A549 (cell line): ENCODE measurements at regions not wholly inside any gene's neighbourhood (a gene's known extent, or its start where the extent isn't known, plus 50 kb on each side); places are given as distances from the start of the nearest gene placed in this dataset.

Experiments
- ATAC-seq, 2 experiments: fragments of 200-7000 bp in 1 of 2; fragments of >200 bp in 1 of 2; cut with Nextera tagmentation in 1 of 2; cut with Tn5 transposase in 1 of 2; 3 replicates each; pipeline versions ENCODE4 v1.8.0 to v1.9.1; 2018 to 2020; ENCODE audit warnings: mild to moderate bottlenecking in 1 of 2, moderate library complexity in 1 of 2
- CTCF ChIA-PET: fragments of 300-600 bp; sonication (Branson Sonifier 250); formaldehyde crosslinking; extraction: SDS; loops from one replicate; lab custom pipeline; 2021; ENCODE audit warnings: antibody characterized with exemption, inconsistent platforms; lab: Yijun Ruan, JAX
- POLR2A ChIA-PET: fragments of 350-600 bp; formaldehyde crosslinking; extraction: SDS; loops from one replicate; lab custom pipeline; 2021; ENCODE audit warnings: antibody characterized with exemption, inconsistent platforms; lab: Yijun Ruan, JAX
- DNase-seq, 2 experiments: peaks; one replicate each; pipeline versions ENCODE4 v3.0.0 to v3.0.0-alpha.2; 2011 to 2016; ENCODE audit warnings: low read depth in 1 of 2, low spot score in 1 of 2
- FAIRE-seq: peaks from 2 replicates; lab custom pipeline; 2011; peaks lifted over from hg19 to GRCh38; lab: Jason Lieb, UNC
- H3K27ac ChIP-seq, 2 experiments: fragments of >200 bp; sonication (Bioruptor Twin); formaldehyde crosslinking; 3 replicates each; pipeline ENCODE4 v1.5.1; 2016 to 2017
- H3K4me1 ChIP-seq: fragments of >200 bp; sonication (Bioruptor Twin); formaldehyde crosslinking; 3 replicates; pipeline ENCODE4 v1.6.1; 2016
- H3K4me2 ChIP-seq: fragments of >200 bp; sonication (Bioruptor Twin); formaldehyde crosslinking; 3 replicates; pipeline ENCODE4 v1.6.1; 2016
- H3K4me3 ChIP-seq: fragments of >200 bp; sonication (Bioruptor Twin); formaldehyde crosslinking; 3 replicates; pipeline ENCODE4 v1.5.1; 2016
- H3K9me3 ChIP-seq: fragments of >200 bp; sonication (Bioruptor Twin); formaldehyde crosslinking; 3 replicates; pipeline ENCODE4 v1.6.1; 2016
- BCL3 ChIP-seq: fragments of >200 bp; sonication (Bioruptor Twin); formaldehyde crosslinking; IDR thresholded peaks from 3 replicates; pipeline ENCODE4 v1.6.1; 2016
- BHLHE40 ChIP-seq: IDR thresholded peaks from 2 replicates; pipeline ENCODE4 v1.6.1; 2012; ENCODE audit warnings: low read depth, low read length, inconsistent platforms
- CBX8 ChIP-seq: fragments of 200-600 bp; sonication (generic); IDR thresholded peaks from 2 replicates; pipeline ENCODE4 v1.6.1; 2016
- CHD4 ChIP-seq: fragments of 200-600 bp; sonication (generic); IDR thresholded peaks from 2 replicates; pipeline ENCODE4 v1.6.1; 2016; ENCODE audit warnings: antibody characterized with exemption, mild to moderate bottlenecking, borderline replicate concordance
- CTCF ChIP-seq: fragments of >200 bp; sonication (Bioruptor Twin); formaldehyde crosslinking; IDR thresholded peaks from 3 replicates; pipeline ENCODE4 v1.5.1; 2016
- E2F6 ChIP-seq: IDR thresholded peaks from 2 replicates; pipeline ENCODE4 v1.6.1; 2012; ENCODE audit warnings: low read depth, borderline replicate concordance
- EP300 ChIP-seq, 2 experiments: fragments of >200 bp; sonication (Bioruptor Twin); formaldehyde crosslinking; IDR thresholded peaks; 2 replicates in 1 of 2; 3 replicates in 1 of 2; pipeline ENCODE4 v1.6.1; 2016 to 2017
- FOSB ChIP-seq: fragments of 250-450 bp; sonication (Bioruptor Pico); IDR thresholded peaks from 2 replicates; pipeline ENCODE4 v1.5.0; 2020; ENCODE audit warnings: mild to moderate bottlenecking, moderate library complexity
- GATA3 ChIP-seq: IDR thresholded peaks from 2 replicates; pipeline ENCODE4 v1.6.1; 2012; ENCODE audit warnings: borderline replicate concordance
- HOXB13 ChIP-seq: fragments of 250-450 bp; sonication (Bioruptor Pico); IDR thresholded peaks from 2 replicates; pipeline ENCODE4 v1.5.0; 2020; ENCODE audit warnings: low read depth, mild to moderate bottlenecking, moderate library complexity
- JUN ChIP-seq, 2 experiments: fragments of >200 bp; sonication (Bioruptor Twin); formaldehyde crosslinking; IDR thresholded peaks; 2 replicates in 1 of 2; 3 replicates in 1 of 2; pipeline ENCODE4 v1.6.1; 2016 to 2017
- MAFK ChIP-seq: fragments of 450-650 bp; IDR thresholded peaks from 2 replicates; pipeline ENCODE4 v1.6.1; 2014; ENCODE audit not compliant: partially characterized antibody
- MAZ ChIP-seq: fragments of 150-350 bp; IDR thresholded peaks from 2 replicates; pipeline ENCODE4 v1.6.1; 2014; ENCODE audit warnings: antibody characterized with exemption, low read depth, low read length, borderline replicate concordance
- NFE2L2 ChIP-seq: fragments of 150-350 bp; conservative IDR thresholded peaks from 2 replicates; pipeline ENCODE4 v1.6.1; 2014; ENCODE audit warnings: low read length
- NR3C1 ChIP-seq: fragments of >200 bp; sonication (Bioruptor Twin); formaldehyde crosslinking; IDR thresholded peaks from 3 replicates; pipeline ENCODE4 v1.6.1; 2017
- RARB ChIP-seq: fragments of 250-450 bp; sonication (Bioruptor Pico); IDR thresholded peaks from 2 replicates; pipeline ENCODE4 v1.8.0; 2021; ENCODE audit warnings: mild to moderate bottlenecking, moderate library complexity
- RCOR1 ChIP-seq: fragments of 150-350 bp; IDR thresholded peaks from 2 replicates; pipeline ENCODE4 v1.6.1; 2014; ENCODE audit warnings: antibody characterized with exemption, low read length, low read depth
- RFX5 ChIP-seq: fragments of 450-650 bp; IDR thresholded peaks from 2 replicates; pipeline ENCODE4 v1.7.1; 2014; ENCODE audit warnings: antibody characterized with exemption, mild to moderate bottlenecking, moderate library complexity
- RNF2 ChIP-seq: fragments of 200-600 bp; sonication (generic); IDR thresholded peaks from 2 replicates; pipeline ENCODE4 v1.6.1; 2016; ENCODE audit warnings: low read depth, mild to moderate bottlenecking, antibody characterized with exemption, moderate library complexity, borderline replicate concordance
- SMC3 ChIP-seq: fragments of >200 bp; sonication (Bioruptor Twin); formaldehyde crosslinking; IDR thresholded peaks from 3 replicates; pipeline ENCODE4 v1.6.1; 2018; ENCODE audit warnings: inconsistent platforms
- TFCP2L1 ChIP-seq: fragments of 250-450 bp; sonication (Bioruptor Pico); IDR thresholded peaks from 2 replicates; pipeline ENCODE4 v1.5.0; 2021; ENCODE audit warnings: mild to moderate bottlenecking
- TP53 ChIP-seq: fragments of 250-450 bp; sonication (Bioruptor Pico); IDR thresholded peaks from 2 replicates; pipeline ENCODE4 v1.5.0; 2021; ENCODE audit warnings: mild to moderate bottlenecking, moderate library complexity
- USF2 ChIP-seq: fragments of 450-650 bp; IDR thresholded peaks from 2 replicates; pipeline ENCODE4 v1.6.1; 2014; ENCODE audit warnings: antibody characterized with exemption
- ZC3H11A ChIP-seq: fragments of 450-650 bp; IDR thresholded peaks from 2 replicates; pipeline ENCODE4 v1.6.1; 2014; ENCODE audit warnings: antibody characterized with exemption, mild to moderate bottlenecking
- WGBS: methylation state at CpG from one replicate; pipeline ENCODE4 v1.1.6; 2017; ENCODE audit errors: missing lambda C conversion rate; 5-methylcytosine and 5-hydroxymethylcytosine counted together

GRCh38 chr18:78865771-78866310, 113.8 kb upstream of the SALL3 start:
- no peak overlapping the region for H3K4me2 ChIP-seq
- H3K9me3 ChIP-seq: no peaks in the 10 kb centered on the region
- no peak overlapping the region for H3K27ac ChIP-seq
- 31% methylated on average over 8 of the region's 14 CpGs for WGBS
- ATAC-seq (no peak), FAIRE-seq (no peak), DNase-seq (no peak)
- no peak for TF ChIP-seq NFE2L2
- TF ChIP-seq HOXB13 (CRISPR knock-in tag): no peak
- no peak for TF ChIP-seq BHLHE40
- TF ChIP-seq MAFK: no peak
- TF ChIP-seq USF2: no peak
- no peak for TF ChIP-seq CBX8
- no peaks in the 10 kb centered on the region for H3K4me1 ChIP-seq
- ChIA-PET POLR2A (no interaction called here), CTCF (no interaction called here)
- no peak overlapping the region for H3K4me3 ChIP-seq

- Histone ChIP-seq H3K4me3 (no peak overlapping the region), H3K27ac (no peak overlapping the region), H3K4me2 (no peak overlapping the region), H3K9me3 (no peaks in the 10 kb centered on the region), H3K4me1 (no peaks in the 10 kb centered on the region)
- 35% methylated on average over 2 of the region's 19 CpGs for WGBS
- no peak for ATAC-seq
- TF ChIP-seq SMC3 (no peak), MAZ (no peak)
- no peak for FAIRE-seq
- POLR2A ChIA-PET: no interaction called here
- no peak for DNase-seq
- CTCF ChIA-PET: no interaction called here
These were observed 112.5 kb upstream of the SALL3 start for GRCh38 chr18:78867131-78867530.

- H3K27ac ChIP-seq: no peak overlapping the region
- no peak for DNase-seq
- 50% methylated on average over 17 of the region's 17 CpGs for WGBS
- TF ChIP-seq CTCF (no peak), RFX5 (no peak), BCL3 (no peak), RARB (CRISPR knock-in tag) (no peak), NR3C1 (no peak), CHD4 (no peak), TFCP2L1 (no peak), RNF2 (no peak), JUN (IDR thresholded peaks at IDR 0.05) (no peak), EP300 (IDR thresholded peaks at IDR 0.05) (no peak), TP53 (CRISPR knock-in tag) (no peak), ZC3H11A (no peak), FOSB (CRISPR knock-in tag) (no peak), GATA3 (no peak), RCOR1 (no peak), E2F6 (no peak)
- no peaks in the 10 kb centered on the region for H3K9me3 ChIP-seq
- H3K4me2 ChIP-seq: no peak overlapping the region
- ChIA-PET CTCF (no interaction called here), POLR2A (no interaction called here)
- no peak for FAIRE-seq
- no peaks in the 10 kb centered on the region for H3K4me1 ChIP-seq
- no peak overlapping the region for H3K4me3 ChIP-seq
- ATAC-seq: no peak
These were observed 111.0 kb upstream of the SALL3 start for GRCh38 chr18:78868330-78869316.
